ENCODE measurements at regions not wholly inside any gene's neighbourhood (a gene's known extent, or its start where the extent isn't known, plus 50 kb on each side); places are given as distances from the start of the nearest gene placed in this dataset.

GRCh38 chr6:121743691-121744090 lies 308.2 kb downstream of the GJA1 start:
- TF ChIP-seq CBX5 (IDR thresholded peaks at IDR 0.05; ENCODE audit: borderline replicate concordance, low read depth) (no peak), ZBTB17 (CRISPR knock-in tag; IDR thresholded peaks at IDR 0.05) (no peak), CTCF (IDR thresholded peaks at IDR 0.05 in 2 of 3, conservative IDR thresholded peaks at IDR 0.05 in 1 of 3; ENCODE audit: insufficient read depth in 2 of 3, low read depth in 1 of 3, low read length in 3 of 3) (no peak), MYC (IDR thresholded peaks at IDR 0.05; ENCODE audit: low read depth, low read length) (no peak), MYC (CRISPR knock-in tag; IDR thresholded peaks at IDR 0.05; ENCODE audit: borderline replicate concordance, low read depth) (no peak), NCOR1 (IDR thresholded peaks at IDR 0.05) (no peak), KDM1A (IDR thresholded peaks at IDR 0.05) (no peak), POLR2AphosphoS2 (IDR thresholded peaks at IDR 0.05; ENCODE audit: low read length) (no peak)

All from K562 (cell line).